OCI-LY3 (cell line): ENCODE measurements at regions not wholly inside any gene's neighbourhood (a gene's known extent, or its start where the extent isn't known, plus 50 kb on each side); places are given as distances from the start of the nearest gene placed in this dataset.

Experiments used
- EZH2phosphoT487 ChIP-seq: fragments of 200-600 bp; shearing (Covaris generic); IDR thresholded peaks from 2 replicates; pipeline ENCODE4 v1.6.1; 2018; ENCODE audit warnings: antibody characterized with exemption, mixed run types, low read depth
- TF ChIP-seq, protein P1 (sequence below): fragments of 200-600, 300-600 bp; sonication (generic); IDR thresholded peaks from 2 replicates; pipeline ENCODE4 v1.5.1; 2014; ENCODE audit warnings: antibody characterized with exemption, low read length, low read depth

DNA sequence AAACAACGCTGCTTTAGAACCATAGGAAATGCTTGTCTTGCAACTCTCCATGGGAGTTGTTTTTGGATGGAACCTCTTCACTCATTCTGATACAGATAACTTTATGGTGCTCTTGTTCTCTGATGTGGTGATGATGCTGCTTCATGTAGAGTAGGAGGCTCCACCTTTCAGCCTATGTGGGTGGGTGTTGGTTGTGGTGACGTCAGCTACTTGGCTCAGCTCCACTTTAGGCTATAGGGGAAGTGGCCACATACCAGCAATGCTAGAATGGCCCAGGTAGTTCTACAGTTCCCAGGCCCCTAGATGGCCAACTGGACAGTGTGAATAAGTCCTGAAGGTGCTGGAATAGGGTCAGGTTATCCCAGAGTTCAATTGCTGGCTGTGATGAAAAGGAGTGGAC lies 192.1 kb downstream of the TBX22 start:
- TF ChIP-seq, protein P1, sequence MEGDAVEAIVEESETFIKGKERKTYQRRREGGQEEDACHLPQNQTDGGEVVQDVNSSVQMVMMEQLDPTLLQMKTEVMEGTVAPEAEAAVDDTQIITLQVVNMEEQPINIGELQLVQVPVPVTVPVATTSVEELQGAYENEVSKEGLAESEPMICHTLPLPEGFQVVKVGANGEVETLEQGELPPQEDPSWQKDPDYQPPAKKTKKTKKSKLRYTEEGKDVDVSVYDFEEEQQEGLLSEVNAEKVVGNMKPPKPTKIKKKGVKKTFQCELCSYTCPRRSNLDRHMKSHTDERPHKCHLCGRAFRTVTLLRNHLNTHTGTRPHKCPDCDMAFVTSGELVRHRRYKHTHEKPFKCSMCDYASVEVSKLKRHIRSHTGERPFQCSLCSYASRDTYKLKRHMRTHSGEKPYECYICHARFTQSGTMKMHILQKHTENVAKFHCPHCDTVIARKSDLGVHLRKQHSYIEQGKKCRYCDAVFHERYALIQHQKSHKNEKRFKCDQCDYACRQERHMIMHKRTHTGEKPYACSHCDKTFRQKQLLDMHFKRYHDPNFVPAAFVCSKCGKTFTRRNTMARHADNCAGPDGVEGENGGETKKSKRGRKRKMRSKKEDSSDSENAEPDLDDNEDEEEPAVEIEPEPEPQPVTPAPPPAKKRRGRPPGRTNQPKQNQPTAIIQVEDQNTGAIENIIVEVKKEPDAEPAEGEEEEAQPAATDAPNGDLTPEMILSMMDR = no peak
- no peak for TF ChIP-seq EZH2phosphoT487
